ENCODE measurements at regions not wholly inside any gene's neighbourhood (a gene's known extent, or its start where the extent isn't known, plus 50 kb on each side); places are given as distances from the start of the nearest gene placed in this dataset.
"Not testable (repeated sequence)": the region's sequence is repeated elsewhere in the genome, so short reads cannot be mapped to it uniquely, and the experiment has no call there.

DNA sequence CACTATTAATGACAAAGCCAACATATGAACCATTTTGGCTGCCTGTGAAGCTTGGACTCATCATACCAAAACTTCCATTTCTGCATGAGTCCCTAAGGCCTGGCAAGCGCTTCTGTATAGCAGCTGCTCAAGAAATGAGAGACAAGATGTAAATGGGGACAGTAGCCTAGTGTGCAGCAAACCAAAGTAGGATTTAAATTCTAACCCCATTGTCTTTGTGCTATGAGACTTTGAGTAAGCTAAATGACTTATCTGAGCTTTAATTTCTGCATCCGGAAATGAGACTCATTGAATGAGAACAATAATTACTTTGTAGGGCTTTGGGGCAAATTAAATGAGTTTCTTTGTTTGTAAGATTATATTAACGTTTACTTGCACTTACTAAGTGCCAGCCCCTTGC lies 536.4 kb upstream of the CDH7 start:
- no peak overlapping the region for H3K4me3 Mint-ChIP-seq
- no peak overlapping the region for H3K27ac Mint-ChIP-seq
- no peaks in the 10 kb centered on the region for H3K27me3 Mint-ChIP-seq
- no peaks in the 10 kb centered on the region for H3K4me1 Mint-ChIP-seq
- H3K9me3 Mint-ChIP-seq = peaks cover 2% of the 10 kb centered on the region
- H3K36me3 Mint-ChIP-seq = no peaks in the 10 kb centered on the region
- DNase-seq (ENCODE audit: low spot score in 2 of 2) = no peak
- no peak for ATAC-seq (ENCODE audit: low read depth)

DNA sequence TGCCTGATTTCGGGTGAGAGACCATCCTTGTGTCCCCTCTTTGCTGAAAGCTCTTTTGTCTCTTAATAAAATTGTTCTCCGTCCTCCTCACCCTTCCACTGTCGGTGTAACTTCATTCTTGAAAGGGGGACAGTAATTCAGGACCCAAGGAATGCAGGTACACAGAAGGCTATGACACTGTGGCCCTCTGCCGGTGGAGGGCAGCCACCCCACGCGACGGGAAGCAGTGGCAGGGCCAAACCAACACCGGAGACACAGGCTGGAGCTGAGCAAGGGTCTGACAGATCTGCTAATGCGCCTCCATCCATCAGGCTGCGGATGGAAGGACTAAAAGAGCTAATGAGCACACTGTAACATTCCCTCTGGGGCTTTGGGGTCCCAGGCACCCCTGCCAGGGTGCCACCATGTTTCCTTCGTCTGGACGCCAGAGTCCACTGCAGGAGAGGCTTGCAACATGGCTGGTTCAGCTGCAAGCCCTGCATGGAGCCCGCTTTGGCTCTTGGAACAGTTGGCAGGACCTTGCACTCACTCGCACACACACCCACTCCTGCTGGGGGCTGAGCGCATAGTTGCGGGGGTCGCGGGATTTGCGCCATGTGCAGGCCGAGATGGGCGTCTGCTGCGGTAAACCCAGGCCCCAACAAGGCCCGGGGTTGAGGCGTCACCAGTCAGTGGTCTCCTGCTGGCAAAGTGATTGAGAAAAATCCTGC lies 544.1 kb upstream of the CDH7 start:
- Mint-ChIP-seq H3K4me3 (no peak overlapping the region), H3K27me3 (no peaks in the 10 kb centered on the region), H3K4me1 (no peaks in the 10 kb centered on the region), H3K9me3 (no peaks in the 10 kb centered on the region), H3K36me3 (no peaks in the 10 kb centered on the region), H3K27ac (no peak overlapping the region)
- ATAC-seq (ENCODE audit: low read depth) (no peak), DNase-seq (ENCODE audit: low spot score in 2 of 2) (no peak)

DNA sequence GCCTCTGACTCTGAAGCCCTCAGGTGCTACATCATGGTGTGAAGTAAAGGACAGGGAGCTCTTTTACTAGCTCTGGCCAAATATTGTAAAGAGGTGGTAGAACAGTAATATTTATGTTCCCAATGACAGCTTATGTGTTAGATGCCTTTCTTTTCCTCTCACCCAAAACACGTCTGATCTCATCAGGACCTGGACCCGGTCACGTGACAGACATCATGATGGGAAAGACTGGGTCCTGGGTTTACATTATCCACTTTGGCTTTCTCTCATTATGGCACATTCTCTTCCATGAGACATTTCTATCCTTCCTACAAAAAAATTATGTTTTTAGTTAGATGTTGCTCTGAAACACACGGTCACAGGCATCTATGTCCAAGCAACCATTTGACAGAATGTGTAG lies 548.7 kb upstream of the CDH7 start:
- no peak for ATAC-seq (ENCODE audit: low read depth)
- no peaks in the 10 kb centered on the region for H3K4me1 Mint-ChIP-seq
- no peaks in the 10 kb centered on the region for H3K27me3 Mint-ChIP-seq
- H3K36me3 Mint-ChIP-seq = no peaks in the 10 kb centered on the region
- H3K9me3 Mint-ChIP-seq = no peaks in the 10 kb centered on the region
- H3K27ac Mint-ChIP-seq = no peak overlapping the region
- H3K4me3 Mint-ChIP-seq = no peak overlapping the region
- no peak for DNase-seq (ENCODE audit: low spot score in 2 of 2)

DNA sequence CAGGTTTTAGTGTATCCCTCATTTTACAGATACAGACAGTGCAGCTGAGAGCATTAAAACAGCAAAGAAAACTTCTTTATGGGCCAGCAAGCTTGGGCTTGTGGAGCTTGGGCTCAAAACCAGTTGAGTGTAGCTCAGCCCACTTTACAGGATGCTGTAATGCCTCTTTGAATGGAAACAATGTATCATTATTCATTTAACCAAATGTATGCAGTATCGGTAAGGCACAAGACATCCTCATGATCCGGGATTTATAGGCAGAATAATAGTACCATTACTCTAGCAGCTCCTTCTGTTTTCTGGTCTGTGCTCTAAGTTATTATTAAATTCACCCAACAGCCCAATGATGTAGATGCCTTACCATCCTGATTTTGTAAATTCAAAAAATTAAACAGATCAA lies 575.1 kb upstream of the CDH7 start:
- Mint-ChIP-seq H3K27me3 (no peaks in the 10 kb centered on the region), H3K4me3 (no peak overlapping the region), H3K9me3 (peaks cover 6% of the 10 kb centered on the region), H3K27ac (no peak overlapping the region), H3K4me1 (no peaks in the 10 kb centered on the region), H3K36me3 (no peaks in the 10 kb centered on the region)
- no peak for ATAC-seq (ENCODE audit: low read depth)
- no peak for DNase-seq (ENCODE audit: low spot score in 2 of 2)

DNA sequence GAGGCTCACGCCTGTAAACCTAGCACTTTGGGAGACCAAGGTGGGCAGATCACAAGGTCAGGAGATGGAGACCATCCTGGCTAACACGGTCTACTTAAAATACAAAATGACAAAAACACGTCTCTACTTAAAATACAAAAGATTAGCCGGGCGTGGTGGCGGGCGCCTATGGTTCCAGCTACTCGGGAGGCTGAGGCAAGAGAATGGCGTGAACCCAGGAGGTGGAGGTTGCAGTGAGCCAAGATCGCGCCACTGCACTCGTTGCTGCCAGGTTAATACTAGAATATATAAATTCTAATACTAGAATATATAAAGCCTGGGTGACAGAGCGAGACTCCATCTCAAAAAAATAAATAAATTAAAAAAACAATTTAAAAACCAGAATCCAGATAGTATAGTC lies 588.7 kb upstream of the CDH7 start:
- not testable (repeated sequence) for ATAC-seq (ENCODE audit: low read depth); H3K36me3 Mint-ChIP-seq

DNA sequence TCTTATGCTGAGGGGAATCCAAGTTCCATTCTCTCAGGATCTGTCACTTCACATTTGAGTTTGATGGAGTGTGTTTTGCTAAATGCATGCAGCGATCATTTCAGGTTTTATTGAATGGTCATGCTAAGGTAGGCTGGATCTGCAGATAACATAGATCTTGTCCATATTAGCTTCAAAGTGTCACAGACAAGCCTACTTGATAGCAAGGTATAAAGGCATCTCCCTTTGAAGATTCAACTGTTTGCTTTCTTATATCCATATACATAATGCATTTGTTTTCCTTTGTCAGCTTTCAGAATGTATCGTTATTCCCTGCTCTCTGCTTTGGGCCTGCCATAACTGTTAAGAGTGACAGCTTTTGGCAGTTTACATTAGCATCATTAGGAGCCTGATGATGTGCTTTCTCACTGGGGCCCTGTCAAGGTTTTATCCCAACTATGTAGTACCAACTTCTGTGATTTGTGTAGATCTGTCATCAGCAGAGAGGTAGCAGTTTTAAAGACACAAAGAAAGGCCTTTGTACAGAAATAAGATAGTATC lies 604.3 kb upstream of the CDH7 start:
- Mint-ChIP-seq H3K9me3 (no peaks in the 10 kb centered on the region), H3K27ac (no peak overlapping the region), H3K4me3 (no peak overlapping the region), H3K27me3 (no peaks in the 10 kb centered on the region), H3K36me3 (no peaks in the 10 kb centered on the region), H3K4me1 (no peaks in the 10 kb centered on the region)
- DNase-seq (ENCODE audit: low spot score in 2 of 2) (no peak), ATAC-seq (ENCODE audit: low read depth) (no peak)

More for the DNA sequence above, 588.7 kb upstream of the CDH7 start:
- H3K4me3 Mint-ChIP-seq; H3K27me3 Mint-ChIP-seq; H3K27ac Mint-ChIP-seq; H3K4me1 Mint-ChIP-seq; H3K9me3 Mint-ChIP-seq; DNase-seq (ENCODE audit: low spot score in 2 of 2): not testable (repeated sequence)

DNA sequence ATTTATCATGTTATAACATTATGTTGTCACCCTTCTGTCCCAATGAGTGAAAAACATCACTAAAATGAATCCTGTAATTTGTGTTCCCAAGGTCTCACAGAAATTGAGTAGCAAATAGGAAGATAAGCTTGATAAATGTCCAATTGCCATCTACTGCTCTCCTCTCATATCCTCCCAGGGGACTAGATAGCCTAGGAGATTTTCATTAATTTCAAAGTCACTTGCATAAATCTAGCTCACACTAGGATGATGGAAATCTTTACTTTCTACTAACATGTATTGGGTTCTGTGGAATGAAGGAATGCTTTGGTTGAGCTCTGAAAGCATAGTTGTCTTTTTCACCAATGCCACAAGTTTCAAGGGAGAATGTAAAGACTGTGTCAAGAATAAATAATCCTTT lies 605.5 kb upstream of the CDH7 start:
- Mint-ChIP-seq H3K27me3 (no peaks in the 10 kb centered on the region), H3K4me1 (no peaks in the 10 kb centered on the region), H3K27ac (no peak overlapping the region), H3K36me3 (no peaks in the 10 kb centered on the region), H3K4me3 (no peak overlapping the region), H3K9me3 (no peaks in the 10 kb centered on the region)
- DNase-seq (ENCODE audit: low spot score in 2 of 2) = no peak
- ATAC-seq (ENCODE audit: low read depth) = no peak

DNA sequence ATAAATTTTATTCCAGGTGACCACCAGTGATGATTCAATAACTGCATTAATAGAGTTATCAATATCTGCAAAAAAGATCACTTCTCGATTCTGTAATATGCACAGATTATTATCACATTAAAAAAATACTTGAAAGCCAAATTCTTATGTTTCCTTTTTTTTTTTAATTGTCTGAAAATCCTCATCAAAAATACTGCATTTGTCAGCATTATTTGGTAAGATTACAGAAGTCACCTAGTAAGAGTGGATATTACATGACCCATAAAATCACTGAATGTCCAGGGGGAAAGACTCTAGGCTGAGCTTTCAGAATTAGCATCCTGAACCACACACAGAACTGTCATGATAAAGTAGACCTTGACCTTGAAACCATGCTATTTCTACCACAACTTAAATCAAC lies 617.2 kb upstream of the CDH7 start:
- Mint-ChIP-seq H3K9me3 (peaks cover 1% of the 10 kb centered on the region), H3K27me3 (no peaks in the 10 kb centered on the region), H3K27ac (no peak overlapping the region), H3K4me1 (no peaks in the 10 kb centered on the region), H3K4me3 (no peak overlapping the region), H3K36me3 (no peaks in the 10 kb centered on the region)
- DNase-seq (ENCODE audit: low spot score in 2 of 2) (no peak), ATAC-seq (ENCODE audit: low read depth) (no peak)

DNA sequence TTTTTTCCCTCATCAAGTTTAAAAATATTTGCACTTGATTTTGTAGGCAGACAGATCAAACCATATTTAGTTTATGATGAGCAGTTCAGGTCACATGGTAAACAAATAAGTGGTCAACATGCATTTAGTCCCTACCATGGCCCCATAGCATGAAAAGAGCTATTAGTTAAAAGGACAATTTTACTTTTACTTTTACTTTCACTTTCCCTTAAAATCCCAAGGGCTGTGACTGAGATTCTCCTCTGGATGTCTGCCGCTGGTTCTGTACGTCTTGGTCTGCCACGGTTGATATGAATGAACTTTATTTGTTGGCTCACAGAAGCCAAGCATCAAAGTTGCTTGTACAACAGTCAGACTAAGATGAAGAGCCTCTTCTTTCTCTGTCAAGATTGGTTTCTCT lies 626.2 kb upstream of the CDH7 start:
- Mint-ChIP-seq H3K4me1 (no peaks in the 10 kb centered on the region), H3K27me3 (no peaks in the 10 kb centered on the region), H3K36me3 (no peaks in the 10 kb centered on the region), H3K27ac (no peak overlapping the region), H3K9me3 (peaks cover 3% of the 10 kb centered on the region), H3K4me3 (no peak overlapping the region)
- no peak for ATAC-seq (ENCODE audit: low read depth)
- no peak for DNase-seq (ENCODE audit: low spot score in 2 of 2)

DNA sequence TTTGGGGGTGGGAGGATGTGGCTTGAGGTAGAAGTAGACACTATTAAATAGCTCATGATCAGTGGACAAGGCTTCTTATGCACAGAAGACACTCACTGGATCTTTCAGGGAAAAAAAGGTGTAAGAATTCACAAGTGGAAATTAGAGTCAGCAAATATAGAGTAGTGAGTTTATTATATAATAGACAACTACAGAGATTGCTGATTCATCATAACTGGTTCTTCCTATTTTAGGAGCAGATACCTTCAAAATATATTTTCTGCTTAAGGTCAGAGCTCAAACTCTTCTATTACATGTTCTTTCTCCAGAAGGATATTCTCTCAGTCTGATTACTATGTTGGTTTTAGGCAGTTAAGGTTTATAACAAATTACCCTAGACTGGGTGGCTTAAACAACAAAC lies 646.9 kb upstream of the CDH7 start:
- DNase-seq (ENCODE audit: low spot score in 2 of 2) (no peak), ATAC-seq (ENCODE audit: low read depth) (no peak)
- no peaks in the 10 kb centered on the region for H3K4me1 Mint-ChIP-seq
- H3K27ac Mint-ChIP-seq = no peak overlapping the region
- no peak overlapping the region for H3K4me3 Mint-ChIP-seq
- H3K9me3 Mint-ChIP-seq = no peaks in the 10 kb centered on the region
- H3K27me3 Mint-ChIP-seq = peaks cover 2% of the 10 kb centered on the region
- no peaks in the 10 kb centered on the region for H3K36me3 Mint-ChIP-seq

DNA sequence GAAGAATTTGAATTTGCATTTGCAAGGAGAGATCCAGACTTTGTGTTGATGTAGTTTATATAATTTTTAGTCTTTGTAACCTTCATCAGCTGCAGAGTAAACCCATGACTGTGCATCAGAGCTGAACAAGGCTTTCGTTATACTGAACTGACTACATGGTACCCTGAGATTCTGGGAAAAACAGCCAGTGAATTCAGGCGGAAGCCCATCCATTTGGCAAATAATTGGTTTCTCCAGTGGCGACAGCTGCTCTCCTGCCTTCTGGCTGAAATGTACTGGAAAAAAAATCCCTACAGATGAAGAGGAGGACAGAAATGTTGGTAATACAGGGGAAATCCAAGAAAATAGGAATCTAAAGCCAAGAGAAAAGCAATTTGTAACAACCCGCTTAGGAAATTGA lies 657.5 kb upstream of the CDH7 start:
- Mint-ChIP-seq H3K4me1 (no peaks in the 10 kb centered on the region), H3K27ac (no peak overlapping the region), H3K9me3 (no peaks in the 10 kb centered on the region), H3K4me3 (no peak overlapping the region), H3K27me3 (no peaks in the 10 kb centered on the region), H3K36me3 (no peaks in the 10 kb centered on the region)
- DNase-seq (ENCODE audit: low spot score in 2 of 2) = no peak
- ATAC-seq (ENCODE audit: low read depth) = no peak

DNA sequence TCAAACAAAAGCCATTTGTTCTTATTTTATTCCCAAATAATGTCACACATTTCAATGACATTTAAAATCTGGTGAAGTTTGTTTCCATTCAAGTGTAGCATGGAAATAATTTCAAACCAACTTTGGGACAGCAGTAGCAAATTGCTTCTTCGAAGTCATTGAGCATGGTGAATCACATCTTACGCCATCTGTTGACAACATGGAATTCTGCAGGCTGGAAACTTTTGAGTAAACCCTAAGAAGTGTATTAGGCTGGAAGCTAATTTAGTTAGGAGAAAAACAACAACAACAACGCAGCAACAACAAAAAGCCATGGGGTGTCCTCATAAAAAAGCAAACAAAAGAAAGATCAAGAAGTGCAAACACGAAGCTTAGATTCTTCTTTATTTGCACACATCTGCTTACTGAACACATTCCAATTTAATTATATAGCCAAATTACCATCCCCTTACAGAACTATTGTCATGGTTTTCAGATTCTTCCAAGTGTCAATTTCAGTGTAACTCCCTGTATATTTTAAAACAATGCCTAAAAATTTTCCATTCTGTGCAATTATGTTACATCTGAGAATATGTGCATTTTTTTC lies 659.0 kb upstream of the CDH7 start:
- H3K9me3 Mint-ChIP-seq = no peaks in the 10 kb centered on the region
- H3K27me3 Mint-ChIP-seq = no peaks in the 10 kb centered on the region
- DNase-seq (ENCODE audit: low spot score in 2 of 2) (no peak), ATAC-seq (ENCODE audit: low read depth) (no peak)
- no peaks in the 10 kb centered on the region for H3K36me3 Mint-ChIP-seq
- H3K27ac Mint-ChIP-seq = no peak overlapping the region
- no peaks in the 10 kb centered on the region for H3K4me1 Mint-ChIP-seq
- no peak overlapping the region for H3K4me3 Mint-ChIP-seq

DNA sequence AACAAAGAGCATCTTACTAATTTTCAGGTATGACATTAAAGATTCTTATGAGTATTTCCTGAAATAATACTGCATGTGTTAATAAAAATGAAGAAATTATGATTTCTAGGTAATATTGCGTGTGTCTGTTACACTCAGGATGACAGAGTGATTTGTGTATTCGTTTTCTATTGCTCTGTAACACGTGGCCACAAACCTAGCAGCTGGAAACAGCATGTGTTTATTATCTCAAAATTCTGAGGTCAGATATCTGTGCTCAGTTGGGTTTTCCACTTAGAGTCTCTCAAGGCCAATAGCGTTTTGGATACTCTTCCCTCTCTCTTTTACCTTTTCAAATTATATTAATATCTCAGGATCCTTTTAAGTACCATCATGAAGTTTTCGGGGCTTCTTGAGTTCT lies 667.9 kb upstream of the CDH7 start:
- H3K27ac Mint-ChIP-seq = no peak overlapping the region
- no peaks in the 10 kb centered on the region for H3K36me3 Mint-ChIP-seq
- H3K4me3 Mint-ChIP-seq = no peak overlapping the region
- ATAC-seq (ENCODE audit: low read depth) (no peak), DNase-seq (ENCODE audit: low spot score in 2 of 2) (no peak)
- no peaks in the 10 kb centered on the region for H3K4me1 Mint-ChIP-seq
- H3K9me3 Mint-ChIP-seq = no peaks in the 10 kb centered on the region
- H3K27me3 Mint-ChIP-seq = no peaks in the 10 kb centered on the region

DNA sequence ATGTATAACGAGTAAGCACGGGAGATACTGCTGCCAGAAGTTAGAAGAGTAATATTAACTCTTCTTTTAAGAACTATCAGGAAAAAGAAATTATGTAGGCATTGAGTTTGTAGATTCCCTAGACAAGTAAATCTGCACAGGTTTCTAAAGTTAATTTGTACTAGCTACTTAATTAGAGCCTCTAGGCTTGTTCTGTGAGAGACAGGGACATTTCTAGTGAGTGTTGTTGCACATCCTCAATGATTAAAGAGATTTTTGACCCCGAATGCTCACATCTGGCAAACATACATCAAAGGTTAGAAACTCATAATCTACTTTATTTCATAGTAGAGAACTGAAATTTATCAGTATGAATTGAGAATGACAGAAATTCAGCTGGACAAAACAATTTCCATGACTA lies 669.0 kb upstream of the CDH7 start:
- Mint-ChIP-seq H3K4me3 (no peak overlapping the region), H3K27ac (no peak overlapping the region), H3K27me3 (no peaks in the 10 kb centered on the region), H3K36me3 (no peaks in the 10 kb centered on the region), H3K9me3 (no peaks in the 10 kb centered on the region), H3K4me1 (no peaks in the 10 kb centered on the region)
- no peak for DNase-seq (ENCODE audit: low spot score in 2 of 2)
- no peak for ATAC-seq (ENCODE audit: low read depth)

DNA sequence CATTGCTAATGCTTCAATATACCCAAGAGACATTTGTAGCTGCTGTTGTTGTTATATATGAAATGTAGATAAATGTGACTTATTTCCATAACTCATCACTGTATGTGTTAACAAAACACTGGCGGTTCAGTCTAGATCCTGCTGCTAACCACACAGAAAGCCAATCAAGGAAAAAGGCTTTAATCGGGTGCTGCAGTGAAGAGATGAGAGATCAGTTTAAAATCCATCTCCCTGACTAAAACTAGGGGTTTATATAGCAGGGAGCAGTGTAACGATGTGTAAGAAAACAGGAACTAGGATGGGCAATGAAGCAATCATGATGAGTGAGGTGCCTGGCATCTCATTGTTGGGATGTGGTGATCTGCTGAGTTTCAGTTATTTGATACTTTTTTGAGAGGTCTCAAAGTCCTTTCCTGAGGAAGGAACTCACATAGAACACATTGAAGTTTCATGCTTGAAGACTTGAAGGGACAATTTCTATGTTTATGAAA lies 677.7 kb upstream of the CDH7 start:
- H3K36me3 Mint-ChIP-seq = no peaks in the 10 kb centered on the region
- no peak for ATAC-seq (ENCODE audit: low read depth)

More for the DNA sequence above, 677.7 kb upstream of the CDH7 start:
- H3K9me3 Mint-ChIP-seq = no peaks in the 10 kb centered on the region
- no peaks in the 10 kb centered on the region for H3K4me1 Mint-ChIP-seq
- DNase-seq (ENCODE audit: low spot score in 2 of 2) = no peak
- no peaks in the 10 kb centered on the region for H3K27me3 Mint-ChIP-seq
- no peak overlapping the region for H3K4me3 Mint-ChIP-seq
- no peak overlapping the region for H3K27ac Mint-ChIP-seq
